HS-27A (cell line): ENCODE measurements at regions not wholly inside any gene's neighbourhood (a gene's known extent, or its start where the extent isn't known, plus 50 kb on each side); places are given as distances from the start of the nearest gene placed in this dataset.
A peak's percentile ranks its signal among the peaks of the same experiment; 100 is the strongest.

Source experiments
- DNase-seq: peaks from one replicate; pipeline ENCODE4 v3.0.0-alpha.2; 2012; ENCODE audit warnings: low read depth, missing footprints

GRCh38 chr1:187091666-187092065, 262.9 kb downstream of the PLA2G4A start:
- DNase-seq: peak; percentile 19

- DNase-seq: no peak
Observed at GRCh38 chr1:187092104-187092503, 263.4 kb downstream of the PLA2G4A start.

- no peak for DNase-seq
Observed at GRCh38 chr1:187096689-187097088, 267.9 kb downstream of the PLA2G4A start.

- DNase-seq: no peak
Observed at GRCh38 chr1:187110351-187110750, 281.6 kb downstream of the PLA2G4A start.

GRCh38 chr1:187114792-187115191, 286.0 kb downstream of the PLA2G4A start:
- DNase-seq: no peak

- DNase-seq: no peak
Observed at GRCh38 chr1:187121661-187122060, 292.9 kb downstream of the PLA2G4A start.

GRCh38 chr1:187122566-187122965, 293.8 kb downstream of the PLA2G4A start:
- no peak for DNase-seq

- DNase-seq: peak; percentile 3
Observed at GRCh38 chr1:187129132-187129531, 300.4 kb downstream of the PLA2G4A start.

GRCh38 chr1:187143783-187144182, 315.0 kb downstream of the PLA2G4A start:
- no peak for DNase-seq

GRCh38 chr1:187146388-187146787, 317.6 kb downstream of the PLA2G4A start:
- no peak for DNase-seq

- DNase-seq: no peak
Observed at GRCh38 chr1:187151555-187151954, 322.8 kb downstream of the PLA2G4A start.

- no peak for DNase-seq
Observed at GRCh38 chr1:187153047-187153446, 324.3 kb downstream of the PLA2G4A start.

- DNase-seq: peak; percentile 12
Observed at GRCh38 chr1:187157115-187157514, 328.4 kb downstream of the PLA2G4A start.

- DNase-seq: peak; percentile 1
Observed at GRCh38 chr1:187157552-187157951, 328.8 kb downstream of the PLA2G4A start.

- no peak for DNase-seq
Observed at GRCh38 chr1:187167555-187167954, 338.8 kb downstream of the PLA2G4A start.

GRCh38 chr1:187168297-187168696, 339.5 kb downstream of the PLA2G4A start:
- no peak for DNase-seq

- no peak for DNase-seq
Observed at GRCh38 chr1:187185389-187185788, 356.6 kb downstream of the PLA2G4A start.

- DNase-seq: no peak
Observed at GRCh38 chr1:187197685-187198084, 368.9 kb downstream of the PLA2G4A start.

GRCh38 chr1:187203257-187203656, 374.5 kb downstream of the PLA2G4A start:
- peak; percentile 51 for DNase-seq

GRCh38 chr1:187212377-187212776, 383.6 kb downstream of the PLA2G4A start:
- DNase-seq: no peak

- DNase-seq: no peak
Observed at GRCh38 chr1:187226396-187226795, 397.6 kb downstream of the PLA2G4A start.

- DNase-seq: no peak
Observed at GRCh38 chr1:187228790-187229189, 400.0 kb downstream of the PLA2G4A start.

GRCh38 chr1:187229496-187229895, 400.7 kb downstream of the PLA2G4A start:
- no peak for DNase-seq

GRCh38 chr1:187234706-187235105, 406.0 kb downstream of the PLA2G4A start:
- no peak for DNase-seq

- no peak for DNase-seq
Observed at GRCh38 chr1:187236199-187236598, 407.4 kb downstream of the PLA2G4A start.
